GM12878 (cell line): ENCODE measurements at regions not wholly inside any gene's neighbourhood (a gene's known extent, or its start where the extent isn't known, plus 50 kb on each side); places are given as distances from the start of the nearest gene placed in this dataset.

Experiments used
- ATF2 ChIP-seq: IDR thresholded peaks from 2 replicates; pipeline ENCODE4 v1.6.1; 2012; ENCODE audit warnings: low read length, inconsistent platforms
- CHD4 ChIP-seq: fragments of 200-600 bp; sonication (generic); IDR thresholded peaks from 2 replicates; pipeline ENCODE4 v1.6.1; 2016; ENCODE audit warnings: mild to moderate bottlenecking
- MEF2A ChIP-seq: IDR thresholded peaks from 2 replicates; pipeline ENCODE4 v1.6.1; 2011; ENCODE audit warnings: low read depth, mild to moderate bottlenecking, low read length, moderate library complexity; ENCODE audit not compliant: insufficient read depth
- PBX3 ChIP-seq: IDR thresholded peaks from 2 replicates; pipeline ENCODE4 v1.6.1; 2011; ENCODE audit warnings: mild to moderate bottlenecking, low read depth, low read length, moderate library complexity; ENCODE audit not compliant: insufficient replicate concordance
- REST ChIP-seq: IDR thresholded peaks from 2 replicates; pipeline ENCODE4 v1.6.1; 2012; ENCODE audit warnings: mild to moderate bottlenecking, low read depth, low read length
- ZNF592 ChIP-seq: fragments of 450-650 bp; IDR thresholded peaks from 2 replicates; pipeline ENCODE4 v1.6.1; 2017; ENCODE audit warnings: mild to moderate bottlenecking, moderate library complexity
- TF ChIP-seq, protein P1 (sequence below): fragments of 450-650 bp; IDR thresholded peaks from 2 replicates; pipeline ENCODE4 v1.6.1; 2018; ENCODE audit warnings: borderline replicate concordance, mild to moderate bottlenecking; ENCODE audit not compliant: partially characterized antibody

DNA sequence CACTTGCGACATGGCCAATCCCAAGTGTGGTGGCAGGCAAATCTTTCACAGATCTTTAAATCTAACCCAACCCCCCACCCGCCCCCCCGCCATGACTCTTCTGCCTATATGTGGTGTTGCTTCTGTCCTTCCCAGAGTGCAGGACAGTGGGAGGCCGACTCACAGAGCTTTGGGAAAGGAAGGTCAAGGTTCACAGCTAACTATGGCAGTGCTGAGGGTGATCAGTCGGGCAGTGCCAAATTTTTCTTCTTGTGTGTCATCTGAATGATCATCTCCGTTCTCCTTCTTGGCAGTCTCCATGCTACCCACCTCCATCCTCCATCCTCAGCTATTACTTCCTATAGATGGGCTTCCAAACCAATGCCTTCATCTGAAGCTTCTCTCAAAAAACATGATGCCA, 129.0 kb upstream of the NFIB start (continued):
- TF ChIP-seq REST: no peak
- TF ChIP-seq PBX3: no peak
- TF ChIP-seq ATF2: no peak
- TF ChIP-seq, protein P1, sequence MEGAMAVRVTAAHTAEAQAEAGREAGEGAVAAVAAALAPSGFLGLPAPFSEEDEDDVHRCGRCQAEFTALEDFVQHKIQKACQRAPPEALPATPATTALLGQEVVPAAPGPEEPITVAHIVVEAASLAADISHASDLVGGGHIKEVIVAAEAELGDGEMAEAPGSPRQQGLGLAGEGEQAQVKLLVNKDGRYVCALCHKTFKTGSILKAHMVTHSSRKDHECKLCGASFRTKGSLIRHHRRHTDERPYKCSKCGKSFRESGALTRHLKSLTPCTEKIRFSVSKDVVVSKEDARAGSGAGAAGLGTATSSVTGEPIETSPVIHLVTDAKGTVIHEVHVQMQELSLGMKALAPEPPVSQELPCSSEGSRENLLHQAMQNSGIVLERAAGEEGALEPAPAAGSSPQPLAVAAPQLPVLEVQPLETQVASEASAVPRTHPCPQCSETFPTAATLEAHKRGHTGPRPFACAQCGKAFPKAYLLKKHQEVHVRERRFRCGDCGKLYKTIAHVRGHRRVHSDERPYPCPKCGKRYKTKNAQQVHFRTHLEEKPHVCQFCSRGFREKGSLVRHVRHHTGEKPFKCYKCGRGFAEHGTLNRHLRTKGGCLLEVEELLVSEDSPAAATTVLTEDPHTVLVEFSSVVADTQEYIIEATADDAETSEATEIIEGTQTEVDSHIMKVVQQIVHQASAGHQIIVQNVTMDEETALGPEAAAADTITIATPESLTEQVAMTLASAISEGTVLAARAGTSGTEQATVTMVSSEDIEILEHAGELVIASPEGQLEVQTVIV: no peak
- TF ChIP-seq ZNF592: no peak
- TF ChIP-seq CHD4: no peak
- TF ChIP-seq MEF2A: no peak
